ENCODE measurements at regions not wholly inside any gene's neighbourhood (a gene's known extent, or its start where the extent isn't known, plus 50 kb on each side); places are given as distances from the start of the nearest gene placed in this dataset.
"Not testable (repeated sequence)": the region's sequence is repeated elsewhere in the genome, so short reads cannot be mapped to it uniquely, and the experiment has no call there.

DNA sequence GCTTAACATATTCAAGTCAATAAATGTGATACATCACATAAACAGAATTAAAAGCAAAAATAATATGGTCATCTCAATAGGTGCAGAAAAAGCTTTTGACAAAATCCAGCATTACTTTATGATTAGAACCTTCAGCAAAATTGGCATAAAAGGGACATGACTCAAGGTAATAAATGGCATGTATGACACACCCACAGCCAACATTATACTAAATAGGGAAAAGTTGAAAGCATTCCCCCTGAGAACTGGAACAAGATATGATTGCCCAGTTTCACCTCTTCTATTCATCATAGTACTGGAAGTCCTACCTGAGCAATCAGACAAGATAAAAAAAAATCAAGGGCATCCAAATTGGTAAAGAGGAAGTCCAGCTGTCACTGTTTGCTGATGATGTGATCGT is 594.7 kb downstream of the DIPK2A start:
- Histone ChIP-seq H3K9ac (ENCODE audit: low read depth in 1 of 3, low read length in 3 of 3) (no peak overlapping the region), H3K4me3 (ENCODE audit: low read length in 3 of 3) (no peak overlapping the region), H3K9me3 (ENCODE audit: control insufficient read depth in 3 of 3, low read length in 3 of 3) (no peaks in the 10 kb centered on the region), H3K36me3 (ENCODE audit: control insufficient read depth in 3 of 3, insufficient read depth in 3 of 3, low read length in 3 of 3) (no peaks in the 10 kb centered on the region), H3K27ac (ENCODE audit: low read depth, low read length) (no peak overlapping the region), H3K4me1 (ENCODE audit: control insufficient read depth in 3 of 3, insufficient read depth in 3 of 3, low read length in 3 of 3) (peaks cover 0 to 3% (median 3%) of the 10 kb centered on the region in 3 donors), H3K27me3 (ENCODE audit: control insufficient read depth in 3 of 3, insufficient read depth in 3 of 3, low read length in 3 of 3) (no peaks in the 10 kb centered on the region)

DNA sequence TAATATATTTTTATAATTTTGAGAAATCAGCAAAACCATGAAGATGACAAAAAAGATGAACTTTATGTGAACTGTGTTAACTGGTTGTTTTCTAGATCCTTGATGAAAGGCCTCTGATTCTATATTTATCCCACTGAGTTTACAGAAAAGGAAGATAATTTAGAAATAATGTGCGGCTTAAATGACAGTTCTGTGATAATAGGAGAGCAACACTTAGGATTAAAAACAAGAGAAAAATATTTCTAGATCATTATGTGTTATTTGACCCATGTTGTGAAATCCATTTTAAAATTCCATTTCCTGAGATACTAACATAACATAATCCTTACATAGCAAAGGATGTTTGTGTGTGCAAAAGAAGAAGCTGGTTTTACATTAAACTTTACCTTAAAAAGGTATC is 598.0 kb downstream of the DIPK2A start:
- Histone ChIP-seq H3K27me3 (ENCODE audit: control insufficient read depth in 3 of 3, insufficient read depth in 3 of 3, low read length in 3 of 3) (no peaks in the 10 kb centered on the region), H3K9ac (ENCODE audit: low read depth in 1 of 3, low read length in 3 of 3) (no peak overlapping the region), H3K4me3 (ENCODE audit: low read length in 3 of 3) (no peak overlapping the region), H3K27ac (ENCODE audit: low read depth, low read length) (no peak overlapping the region), H3K4me1 (ENCODE audit: control insufficient read depth in 3 of 3, insufficient read depth in 3 of 3, low read length in 3 of 3) (no peaks in the 10 kb centered on the region), H3K36me3 (ENCODE audit: control insufficient read depth in 3 of 3, insufficient read depth in 3 of 3, low read length in 3 of 3) (no peaks in the 10 kb centered on the region), H3K9me3 (ENCODE audit: control insufficient read depth in 3 of 3, low read length in 3 of 3) (no peaks in the 10 kb centered on the region)

DNA sequence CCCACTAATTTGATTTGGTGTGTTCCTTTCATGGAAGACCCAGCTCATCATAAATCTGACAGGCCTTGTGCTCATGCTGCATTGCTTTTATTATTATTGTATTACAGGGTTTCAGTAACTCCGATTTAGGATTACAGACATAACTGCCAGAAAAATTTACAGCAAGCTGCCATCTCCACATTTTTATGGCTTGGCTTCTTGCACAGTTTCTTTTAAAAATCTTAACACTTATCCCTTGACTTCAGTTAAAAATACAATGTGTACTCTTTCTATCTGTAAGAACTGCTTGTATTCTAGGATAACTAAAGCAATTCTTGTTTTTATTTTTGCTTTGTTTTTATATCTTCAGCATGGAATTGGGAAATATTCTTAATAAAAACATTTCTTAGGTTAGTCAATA is 612.2 kb downstream of the DIPK2A start:
- H3K27ac ChIP-seq (ENCODE audit: low read depth, low read length): no peak overlapping the region
- H3K36me3 ChIP-seq (ENCODE audit: control insufficient read depth in 3 of 3, insufficient read depth in 3 of 3, low read length in 3 of 3): no peaks in the 10 kb centered on the region
- H3K9ac ChIP-seq (ENCODE audit: low read depth in 1 of 3, low read length in 3 of 3): no peak overlapping the region
- peaks cover 0 to 3% (median 0%) of the 10 kb centered on the region in 3 donors for H3K9me3 ChIP-seq (ENCODE audit: control insufficient read depth in 3 of 3, low read length in 3 of 3)
- H3K4me3 ChIP-seq (ENCODE audit: low read length in 3 of 3): no peak overlapping the region
- no peaks in the 10 kb centered on the region for H3K4me1 ChIP-seq (ENCODE audit: control insufficient read depth in 3 of 3, insufficient read depth in 3 of 3, low read length in 3 of 3)
- H3K27me3 ChIP-seq (ENCODE audit: control insufficient read depth in 3 of 3, insufficient read depth in 3 of 3, low read length in 3 of 3): no peaks in the 10 kb centered on the region

DNA sequence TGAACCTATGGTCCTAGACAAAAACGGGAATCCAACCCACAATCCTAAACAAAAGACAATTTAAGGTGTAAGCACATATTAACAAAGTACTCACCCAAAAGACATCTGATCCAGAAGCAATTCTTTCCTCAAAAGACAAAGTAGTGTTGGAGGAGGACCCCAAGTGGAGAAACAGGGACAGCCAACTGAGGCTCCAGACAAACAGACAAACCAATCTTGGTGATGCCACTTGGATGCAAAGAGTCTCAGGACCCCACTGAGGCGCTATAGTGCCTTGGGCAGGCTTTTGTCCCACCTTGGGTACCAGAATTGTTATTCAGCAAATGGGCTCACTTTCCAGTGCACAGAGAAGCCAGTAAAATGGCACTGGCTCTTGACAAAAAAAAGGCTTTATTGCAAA is 613.8 kb downstream of the DIPK2A start:
- Histone ChIP-seq H3K4me3 (ENCODE audit: low read length in 3 of 3) (no peak overlapping the region), H3K36me3 (ENCODE audit: control insufficient read depth in 3 of 3, insufficient read depth in 3 of 3, low read length in 3 of 3) (no peaks in the 10 kb centered on the region), H3K4me1 (ENCODE audit: control insufficient read depth in 3 of 3, insufficient read depth in 3 of 3, low read length in 3 of 3) (no peaks in the 10 kb centered on the region), H3K9ac (ENCODE audit: low read depth in 1 of 3, low read length in 3 of 3) (no peak overlapping the region), H3K27ac (ENCODE audit: low read depth, low read length) (no peak overlapping the region), H3K9me3 (ENCODE audit: control insufficient read depth in 3 of 3, low read length in 3 of 3) (peaks cover 0 to 3% (median 0%) of the 10 kb centered on the region in 3 donors), H3K27me3 (ENCODE audit: control insufficient read depth in 3 of 3, insufficient read depth in 3 of 3, low read length in 3 of 3) (no peaks in the 10 kb centered on the region)

DNA sequence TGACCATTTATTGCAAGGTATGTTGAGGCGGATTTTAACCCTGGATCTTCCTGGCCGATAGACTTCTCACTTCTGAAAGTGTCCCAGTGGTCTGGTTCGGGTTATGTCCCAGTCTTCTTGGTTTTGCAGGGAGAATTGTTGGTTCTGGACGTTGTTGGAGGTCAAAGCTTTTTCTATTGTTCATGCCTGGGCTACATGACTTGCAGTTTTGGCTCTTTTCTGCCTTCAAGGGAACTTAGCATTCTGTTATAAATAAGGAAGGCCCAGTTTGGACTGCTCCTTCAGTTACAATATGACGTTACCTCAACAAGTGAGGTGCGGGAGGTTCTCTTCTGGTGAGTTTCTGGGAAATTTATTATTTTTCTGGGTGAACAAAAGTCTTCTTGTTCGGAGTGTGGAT is 614.3 kb downstream of the DIPK2A start:
- Histone ChIP-seq H3K36me3 (ENCODE audit: control insufficient read depth in 3 of 3, insufficient read depth in 3 of 3, low read length in 3 of 3) (no peaks in the 10 kb centered on the region), H3K27me3 (ENCODE audit: control insufficient read depth in 3 of 3, insufficient read depth in 3 of 3, low read length in 3 of 3) (no peaks in the 10 kb centered on the region)

DNA sequence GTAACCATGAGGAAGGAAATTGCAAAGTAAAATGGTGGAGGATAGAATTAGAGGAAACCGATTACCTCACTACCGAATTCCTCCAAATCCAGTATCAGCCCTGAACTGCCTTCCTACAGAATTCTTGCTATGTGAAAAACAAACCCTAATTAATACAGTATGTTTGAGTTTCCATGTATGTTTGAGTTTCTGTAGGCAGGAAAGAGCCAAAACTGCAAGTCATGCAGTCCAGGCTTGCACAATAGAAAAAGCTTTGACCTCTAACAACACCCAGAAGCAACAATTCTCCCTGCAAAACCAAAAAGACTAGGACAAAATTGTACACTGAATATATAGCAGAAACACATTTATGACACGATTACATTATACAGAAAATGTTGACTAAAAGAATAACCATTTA is 614.8 kb downstream of the DIPK2A start:
- no peak overlapping the region for H3K27ac ChIP-seq (ENCODE audit: low read depth, low read length)
- no peaks in the 10 kb centered on the region for H3K27me3 ChIP-seq (ENCODE audit: control insufficient read depth in 3 of 3, insufficient read depth in 3 of 3, low read length in 3 of 3)
- H3K4me1 ChIP-seq (ENCODE audit: control insufficient read depth in 3 of 3, insufficient read depth in 3 of 3, low read length in 3 of 3): no peaks in the 10 kb centered on the region
- no peak overlapping the region for H3K4me3 ChIP-seq (ENCODE audit: low read length in 3 of 3)
- H3K9me3 ChIP-seq (ENCODE audit: control insufficient read depth in 3 of 3, low read length in 3 of 3): peaks cover 0 to 3% (median 0%) of the 10 kb centered on the region in 3 donors
- no peak overlapping the region for H3K9ac ChIP-seq (ENCODE audit: low read depth in 1 of 3, low read length in 3 of 3)
- no peaks in the 10 kb centered on the region for H3K36me3 ChIP-seq (ENCODE audit: control insufficient read depth in 3 of 3, insufficient read depth in 3 of 3, low read length in 3 of 3)

More for the DNA sequence above, 614.3 kb downstream of the DIPK2A start:
- Histone ChIP-seq H3K9ac (ENCODE audit: low read depth in 1 of 3, low read length in 3 of 3) (no peak overlapping the region), H3K9me3 (ENCODE audit: control insufficient read depth in 3 of 3, low read length in 3 of 3) (peaks cover 0 to 3% (median 0%) of the 10 kb centered on the region in 3 donors), H3K27ac (ENCODE audit: low read depth, low read length) (no peak overlapping the region), H3K4me3 (ENCODE audit: low read length in 3 of 3) (no peak overlapping the region), H3K4me1 (ENCODE audit: control insufficient read depth in 3 of 3, insufficient read depth in 3 of 3, low read length in 3 of 3) (no peaks in the 10 kb centered on the region)

DNA sequence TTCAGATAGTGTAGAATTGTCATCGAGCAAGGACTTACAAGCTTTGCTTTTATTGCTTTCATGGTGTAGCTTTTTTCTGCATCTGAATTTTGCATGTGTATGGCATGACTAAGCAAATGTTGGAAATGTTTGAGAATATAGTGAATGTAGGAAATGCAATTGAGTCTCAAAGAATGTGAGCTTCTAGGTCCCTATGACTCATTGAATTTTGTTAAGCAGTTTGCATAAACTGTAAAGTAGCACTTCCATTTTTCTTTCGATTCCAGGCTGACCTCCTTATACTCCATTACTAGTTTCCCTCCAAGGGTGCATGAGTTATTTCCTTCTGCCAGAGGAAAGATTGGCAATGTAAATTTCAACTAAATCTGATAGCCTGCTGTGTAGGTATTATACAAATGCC is 619.2 kb downstream of the DIPK2A start:
- no peaks in the 10 kb centered on the region for H3K36me3 ChIP-seq (ENCODE audit: control insufficient read depth in 3 of 3, insufficient read depth in 3 of 3, low read length in 3 of 3)
- no peaks in the 10 kb centered on the region for H3K9me3 ChIP-seq (ENCODE audit: control insufficient read depth in 3 of 3, low read length in 3 of 3)
- no peak overlapping the region for H3K27ac ChIP-seq (ENCODE audit: low read depth, low read length)
- no peak overlapping the region for H3K9ac ChIP-seq (ENCODE audit: low read depth in 1 of 3, low read length in 3 of 3)
- H3K4me1 ChIP-seq (ENCODE audit: control insufficient read depth in 3 of 3, insufficient read depth in 3 of 3, low read length in 3 of 3): no peaks in the 10 kb centered on the region
- no peak overlapping the region for H3K4me3 ChIP-seq (ENCODE audit: low read length in 3 of 3)
- no peaks in the 10 kb centered on the region for H3K27me3 ChIP-seq (ENCODE audit: control insufficient read depth in 3 of 3, insufficient read depth in 3 of 3, low read length in 3 of 3)

DNA sequence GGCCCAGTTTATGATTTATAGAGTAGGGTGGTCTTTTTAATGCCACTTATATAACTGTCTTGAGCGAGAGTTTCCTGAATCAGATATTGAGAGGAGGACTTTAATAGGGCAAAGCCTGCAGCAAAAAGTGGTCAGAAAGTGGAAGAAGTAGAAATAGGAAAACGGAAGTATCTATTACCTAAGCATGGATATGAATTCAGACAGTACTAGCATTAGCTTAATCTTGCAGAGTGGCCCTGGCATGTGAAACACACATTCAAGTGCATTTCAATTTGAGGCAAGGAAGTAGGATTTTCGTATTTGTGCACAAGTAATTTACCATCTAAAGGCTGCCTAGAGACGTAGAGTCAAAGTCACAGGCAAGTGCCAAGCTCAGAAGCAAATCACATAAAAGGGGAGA is 622.3 kb downstream of the DIPK2A start:
- H3K4me3 ChIP-seq (ENCODE audit: low read length in 3 of 3): no peak overlapping the region
- H3K36me3 ChIP-seq (ENCODE audit: control insufficient read depth in 3 of 3, insufficient read depth in 3 of 3, low read length in 3 of 3): no peaks in the 10 kb centered on the region
- no peaks in the 10 kb centered on the region for H3K27me3 ChIP-seq (ENCODE audit: control insufficient read depth in 3 of 3, insufficient read depth in 3 of 3, low read length in 3 of 3)
- H3K9ac ChIP-seq (ENCODE audit: low read depth in 1 of 3, low read length in 3 of 3): no peak overlapping the region
- H3K27ac ChIP-seq (ENCODE audit: low read depth, low read length): no peak overlapping the region
- H3K4me1 ChIP-seq (ENCODE audit: control insufficient read depth in 3 of 3, insufficient read depth in 3 of 3, low read length in 3 of 3): no peaks in the 10 kb centered on the region
- H3K9me3 ChIP-seq (ENCODE audit: control insufficient read depth in 3 of 3, low read length in 3 of 3): no peaks in the 10 kb centered on the region

DNA sequence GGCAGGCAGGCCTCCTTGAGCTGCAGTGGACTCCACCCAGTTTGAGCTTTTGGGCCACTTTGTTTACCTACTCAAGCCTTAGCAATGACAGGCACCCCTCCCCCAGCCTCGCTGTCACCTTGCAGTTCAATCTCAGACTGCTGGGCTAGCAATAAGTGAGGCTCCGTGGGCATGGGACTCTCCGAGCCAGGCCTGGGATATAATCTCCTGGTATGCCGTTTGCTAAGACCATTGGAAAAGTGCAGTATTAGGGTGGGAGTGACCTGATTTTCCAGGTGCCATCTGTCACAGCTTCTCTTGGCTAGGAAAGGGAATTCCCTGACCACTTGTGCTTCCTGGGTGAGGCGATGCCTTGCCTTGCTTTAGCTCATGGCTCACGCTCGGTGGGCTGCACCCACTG is 648.6 kb downstream of the DIPK2A start:
- not testable (repeated sequence) for H3K4me1 ChIP-seq (ENCODE audit: control insufficient read depth in 3 of 3, insufficient read depth in 3 of 3, low read length in 3 of 3); H3K27me3 ChIP-seq (ENCODE audit: control insufficient read depth in 3 of 3, insufficient read depth in 3 of 3, low read length in 3 of 3); H3K27ac ChIP-seq (ENCODE audit: low read depth, low read length); H3K36me3 ChIP-seq (ENCODE audit: control insufficient read depth in 3 of 3, insufficient read depth in 3 of 3, low read length in 3 of 3); H3K9ac ChIP-seq (ENCODE audit: low read depth in 1 of 3, low read length in 3 of 3); H3K9me3 ChIP-seq (ENCODE audit: control insufficient read depth in 3 of 3, low read length in 3 of 3); H3K4me3 ChIP-seq (ENCODE audit: low read length in 3 of 3)

DNA sequence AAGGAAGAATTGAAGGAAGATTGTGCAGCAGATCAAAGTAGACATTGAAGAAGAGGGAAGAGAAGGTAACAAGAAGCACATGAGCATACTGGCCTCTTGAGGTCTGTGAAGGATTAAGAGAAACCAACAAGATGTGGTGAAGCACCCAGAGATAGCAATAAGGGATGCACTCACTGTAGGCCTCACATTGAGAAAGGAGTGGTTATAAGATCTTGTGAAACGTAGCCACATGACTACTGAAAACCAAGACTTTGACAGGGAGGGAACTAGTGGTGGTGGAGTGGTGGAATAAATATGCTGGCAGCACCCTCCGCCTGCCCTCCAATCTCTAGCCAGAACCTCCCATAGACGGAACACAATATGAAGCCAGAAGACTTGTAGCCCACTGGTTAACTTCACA is 651.2 kb downstream of the DIPK2A start:
- no peaks in the 10 kb centered on the region for H3K9me3 ChIP-seq (ENCODE audit: control insufficient read depth in 3 of 3, low read length in 3 of 3)
- H3K4me1 ChIP-seq (ENCODE audit: control insufficient read depth in 3 of 3, insufficient read depth in 3 of 3, low read length in 3 of 3): no peaks in the 10 kb centered on the region
- no peaks in the 10 kb centered on the region for H3K36me3 ChIP-seq (ENCODE audit: control insufficient read depth in 3 of 3, insufficient read depth in 3 of 3, low read length in 3 of 3)
- H3K4me3 ChIP-seq (ENCODE audit: low read length in 3 of 3): no peak overlapping the region
- H3K27ac ChIP-seq (ENCODE audit: low read depth, low read length): no peak overlapping the region
- H3K27me3 ChIP-seq (ENCODE audit: control insufficient read depth in 3 of 3, insufficient read depth in 3 of 3, low read length in 3 of 3): no peaks in the 10 kb centered on the region
- no peak overlapping the region for H3K9ac ChIP-seq (ENCODE audit: low read depth in 1 of 3, low read length in 3 of 3)

DNA sequence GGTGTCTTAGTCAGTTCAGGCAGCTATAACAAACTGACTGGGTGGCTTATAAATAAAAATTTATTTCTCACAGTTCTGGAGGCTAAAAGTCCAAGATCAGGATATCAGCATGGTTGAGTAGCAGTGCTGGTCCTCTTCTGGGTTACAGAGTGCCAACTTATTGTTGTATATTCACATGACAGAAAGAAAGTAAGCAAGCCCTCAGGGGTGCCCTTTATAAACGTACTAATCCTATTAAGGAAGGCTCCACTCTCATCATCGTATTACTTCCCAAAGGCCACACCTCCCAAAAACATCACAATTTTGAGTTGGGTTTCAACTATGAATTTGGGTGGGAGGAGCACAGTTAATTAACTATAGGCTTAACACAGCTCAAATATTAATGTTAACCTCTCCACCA is 653.0 kb downstream of the DIPK2A start:
- H3K9ac ChIP-seq (ENCODE audit: low read depth in 1 of 3, low read length in 3 of 3): no peak overlapping the region
- H3K4me1 ChIP-seq (ENCODE audit: control insufficient read depth in 3 of 3, insufficient read depth in 3 of 3, low read length in 3 of 3): no peaks in the 10 kb centered on the region
- no peak overlapping the region for H3K27ac ChIP-seq (ENCODE audit: low read depth, low read length)
- H3K9me3 ChIP-seq (ENCODE audit: control insufficient read depth in 3 of 3, low read length in 3 of 3): no peaks in the 10 kb centered on the region
- H3K27me3 ChIP-seq (ENCODE audit: control insufficient read depth in 3 of 3, insufficient read depth in 3 of 3, low read length in 3 of 3): no peaks in the 10 kb centered on the region
- H3K4me3 ChIP-seq (ENCODE audit: low read length in 3 of 3): no peak overlapping the region
- no peaks in the 10 kb centered on the region for H3K36me3 ChIP-seq (ENCODE audit: control insufficient read depth in 3 of 3, insufficient read depth in 3 of 3, low read length in 3 of 3)
